GM19328 (cell line): ENCODE measurements at regions not wholly inside any gene's neighbourhood (a gene's known extent, or its start where the extent isn't known, plus 50 kb on each side); places are given as distances from the start of the nearest gene placed in this dataset.
"Not testable (repeated sequence)": the region's sequence is repeated elsewhere in the genome, so short reads cannot be mapped to it uniquely, and the experiment has no call there.

Experiments used
- ATAC-seq: cut with Tn5 transposase; IDR thresholded peaks from one replicate; pipeline ENCODE4 v1.9.1; 2021; ENCODE audit warnings: mild to moderate bottlenecking, moderate library complexity; ENCODE audit not compliant: unreplicated experiment

DNA sequence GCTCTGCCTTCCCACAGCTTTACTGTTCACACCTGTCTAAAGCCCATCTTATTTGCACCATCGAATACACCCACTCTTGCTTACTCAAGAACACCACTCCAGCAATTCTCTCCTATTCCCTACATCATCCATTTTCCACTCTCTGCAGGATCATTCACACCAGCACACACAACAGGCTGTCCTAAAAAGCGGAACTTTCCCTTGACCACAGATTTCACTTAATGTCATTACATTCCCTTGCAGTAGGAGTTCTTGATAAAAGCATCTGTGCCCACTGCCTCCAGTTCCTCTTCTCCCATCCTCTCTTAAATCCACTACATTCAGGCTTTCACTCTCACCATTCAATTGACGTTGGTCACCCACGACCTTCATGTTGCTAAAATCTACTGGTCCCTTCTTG lies 103.0 kb upstream of the PABPC3 start:
- not testable (repeated sequence) for ATAC-seq

DNA sequence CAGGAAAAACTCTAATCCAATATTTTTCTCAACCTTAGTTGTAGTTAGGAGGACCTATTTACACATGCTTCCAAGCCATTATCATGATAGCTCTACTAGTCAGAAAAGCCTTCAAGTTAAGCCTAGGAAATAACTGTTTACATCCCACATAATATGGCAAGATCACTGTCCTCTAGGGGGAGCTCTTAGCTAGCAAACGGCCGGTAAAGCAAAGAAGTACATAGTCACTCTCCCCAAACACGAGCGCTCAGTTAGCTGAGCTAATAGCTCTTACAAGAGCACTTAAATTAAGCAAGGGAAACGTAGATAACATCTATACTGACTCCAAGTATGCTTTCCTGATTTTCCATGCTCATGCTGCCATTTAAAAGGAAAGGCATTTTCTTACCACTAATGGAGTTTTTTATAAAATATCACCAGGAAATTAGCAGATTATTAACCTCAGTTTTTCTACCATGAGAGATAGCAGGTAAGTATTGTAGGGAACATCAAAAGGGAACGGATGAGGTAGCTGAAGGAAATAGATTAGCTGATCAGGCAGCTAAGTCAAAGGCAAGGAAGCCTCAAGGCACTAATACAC lies 100.6 kb upstream of the PABPC3 start:
- ATAC-seq = no peak

DNA sequence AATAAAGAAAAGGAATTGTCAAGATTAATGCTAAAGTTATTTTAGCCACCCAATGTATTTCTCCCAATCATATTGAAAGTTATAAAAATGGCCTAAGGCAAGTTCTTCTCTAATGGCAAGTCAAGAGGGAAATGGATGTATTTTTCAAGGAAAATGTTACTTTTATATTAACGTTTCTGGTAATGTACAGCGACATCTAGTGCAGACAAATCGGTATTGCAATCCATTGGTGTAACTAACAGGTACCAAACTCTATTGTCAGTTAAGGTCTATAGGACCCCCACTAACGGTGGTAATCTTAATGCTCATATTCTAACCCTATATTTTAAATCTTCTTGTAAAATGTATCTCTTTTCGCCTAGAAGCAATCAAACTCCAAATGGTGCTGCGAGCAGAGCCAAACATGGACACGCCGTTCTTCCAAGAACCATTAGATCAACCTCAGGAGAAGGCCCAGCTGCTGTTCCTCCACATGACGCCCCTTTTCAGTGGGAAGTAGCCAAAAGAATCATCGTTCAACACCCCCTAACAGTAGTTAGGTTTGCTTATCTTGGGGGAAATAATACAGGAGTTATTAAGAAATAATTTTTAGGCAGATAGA lies 98.5 kb upstream of the PABPC3 start:
- no peak for ATAC-seq

DNA sequence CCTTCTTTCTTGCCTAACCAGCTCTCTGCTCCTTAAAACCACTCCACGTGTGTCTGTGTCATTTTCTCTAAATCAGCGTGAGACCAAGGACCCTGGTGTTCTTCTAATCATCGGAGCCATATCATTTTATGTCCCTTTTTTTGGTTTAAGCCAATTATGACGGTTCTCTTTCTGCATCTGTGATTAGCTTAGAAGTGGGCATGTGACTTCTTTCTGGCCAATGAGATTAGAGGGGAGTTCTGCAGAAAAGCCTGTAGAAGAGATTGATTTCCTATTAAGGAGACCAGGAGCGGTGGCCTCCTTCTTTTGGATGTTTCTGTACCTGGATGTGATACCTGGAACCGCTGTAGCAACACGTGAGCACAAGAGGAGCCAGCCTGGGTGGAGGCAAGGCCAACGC lies 97.5 kb upstream of the PABPC3 start:
- no peak for ATAC-seq

DNA sequence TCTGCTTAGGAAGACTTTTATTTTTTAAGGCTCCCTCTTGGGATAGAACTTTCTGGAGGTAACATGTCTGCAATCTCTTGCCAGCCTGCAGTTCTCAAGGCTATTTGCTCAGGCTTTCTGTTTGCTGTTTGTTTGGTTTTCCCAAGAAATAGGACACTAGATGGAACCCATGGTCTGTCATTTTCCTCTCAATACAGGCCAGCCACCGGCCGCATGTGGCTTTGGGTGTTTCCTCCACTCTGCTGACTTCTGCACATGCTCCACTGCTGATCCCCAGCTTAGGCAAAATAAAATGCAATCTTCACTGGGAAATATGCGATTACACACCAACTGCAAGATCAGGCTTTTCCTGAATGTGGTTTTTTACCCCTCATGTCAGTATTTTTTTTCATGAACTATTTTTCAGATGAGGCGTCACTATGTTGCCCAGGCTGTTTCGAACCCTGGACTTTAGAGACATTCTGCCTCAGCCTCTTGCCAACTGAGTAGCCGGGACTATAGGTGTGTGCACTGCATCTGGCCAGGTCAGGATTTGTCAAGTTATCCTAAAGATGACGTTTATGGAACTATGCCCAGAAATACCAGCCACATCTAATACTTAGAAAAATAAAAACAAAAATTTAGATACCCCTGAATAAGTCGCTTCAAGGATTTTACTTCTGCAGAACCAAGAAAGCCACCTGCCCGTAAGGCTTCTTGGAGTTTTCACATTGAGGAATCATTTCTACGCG lies 94.3 kb upstream of the PABPC3 start:
- ATAC-seq = no peak

DNA sequence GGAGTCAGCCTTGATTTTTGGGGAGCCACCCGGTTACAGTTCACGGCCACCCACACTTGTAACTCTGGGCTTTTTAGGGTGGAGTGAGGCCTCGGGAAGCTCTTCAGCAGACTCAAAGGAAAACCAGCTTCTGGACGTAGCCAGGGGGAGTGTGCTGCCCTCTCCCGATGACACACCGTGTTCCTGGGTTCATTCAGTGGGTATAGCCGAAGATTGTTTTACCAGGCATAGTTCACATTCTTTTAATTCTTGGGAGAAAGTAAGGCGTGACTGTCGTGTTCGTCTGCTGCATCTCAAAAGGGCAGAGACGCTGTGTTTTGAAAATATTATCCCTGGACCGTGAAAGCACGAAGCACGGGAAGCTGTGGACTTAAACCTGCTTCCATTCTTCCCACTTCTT lies 93.6 kb upstream of the PABPC3 start:
- not testable (repeated sequence) for ATAC-seq

DNA sequence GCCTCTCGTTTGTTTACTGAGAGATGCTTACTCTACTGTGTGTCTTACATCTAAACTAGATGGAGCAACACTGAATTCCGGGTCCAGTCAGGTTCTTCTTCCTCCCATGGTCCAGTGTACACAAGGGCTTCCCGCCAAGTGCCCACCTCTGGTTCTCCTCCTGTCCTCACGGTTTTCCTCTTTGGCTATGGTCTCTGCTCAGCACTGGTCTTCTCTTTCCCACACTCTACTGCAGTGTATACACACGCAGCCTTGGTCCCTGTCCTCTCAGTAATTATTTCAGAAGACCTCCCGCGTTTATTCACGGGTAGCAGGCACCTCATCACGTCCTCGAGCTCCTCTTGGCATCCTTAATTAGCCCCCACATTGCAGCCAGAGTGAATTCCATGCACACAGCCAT lies 91.4 kb upstream of the PABPC3 start:
- ATAC-seq = not testable (repeated sequence)

DNA sequence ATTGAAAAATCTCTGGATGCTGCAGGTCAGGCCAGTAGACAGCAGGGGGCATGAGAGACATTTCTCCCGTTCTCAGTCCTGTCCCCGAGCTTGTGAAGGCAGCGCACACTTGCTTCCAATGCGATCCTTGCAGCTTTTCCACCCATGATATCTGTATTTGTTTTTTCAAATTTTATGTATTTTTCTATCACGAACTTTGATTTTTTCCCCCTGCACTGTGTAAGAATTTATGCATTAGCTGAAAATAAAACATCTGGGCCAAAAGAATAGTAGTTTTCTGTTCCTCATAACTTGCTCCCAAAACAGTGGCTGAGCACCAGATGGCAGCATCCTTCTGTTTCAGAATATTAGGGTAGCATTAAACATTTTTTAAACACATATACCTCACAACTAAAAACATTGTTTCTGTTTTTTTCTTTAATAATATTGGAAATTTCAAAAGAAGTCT lies 90.9 kb upstream of the PABPC3 start:
- not testable (repeated sequence) for ATAC-seq

DNA sequence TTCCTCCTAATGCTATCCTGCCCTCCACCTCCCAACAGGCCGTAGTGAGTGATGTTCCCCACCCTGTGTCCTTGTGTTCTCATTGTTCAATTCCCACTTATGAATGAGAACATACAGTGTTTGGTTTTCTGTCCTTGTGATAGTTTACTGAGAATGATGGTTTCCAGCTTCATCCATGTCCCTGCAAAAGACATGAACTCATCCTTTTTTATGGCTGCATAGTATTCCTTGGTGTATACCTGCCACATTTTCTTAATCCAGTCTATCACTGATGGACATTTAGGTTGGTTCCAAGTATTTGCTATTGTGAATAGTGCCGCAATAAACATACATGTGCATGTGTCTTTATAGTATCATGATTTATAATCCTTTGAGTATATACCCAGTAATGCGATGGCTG lies 88.5 kb upstream of the PABPC3 start:
- not testable (repeated sequence) for ATAC-seq

GRCh38 chr13:25014398-25014973 lies 81.5 kb upstream of the PABPC3 start:
- not testable (repeated sequence) for ATAC-seq

DNA sequence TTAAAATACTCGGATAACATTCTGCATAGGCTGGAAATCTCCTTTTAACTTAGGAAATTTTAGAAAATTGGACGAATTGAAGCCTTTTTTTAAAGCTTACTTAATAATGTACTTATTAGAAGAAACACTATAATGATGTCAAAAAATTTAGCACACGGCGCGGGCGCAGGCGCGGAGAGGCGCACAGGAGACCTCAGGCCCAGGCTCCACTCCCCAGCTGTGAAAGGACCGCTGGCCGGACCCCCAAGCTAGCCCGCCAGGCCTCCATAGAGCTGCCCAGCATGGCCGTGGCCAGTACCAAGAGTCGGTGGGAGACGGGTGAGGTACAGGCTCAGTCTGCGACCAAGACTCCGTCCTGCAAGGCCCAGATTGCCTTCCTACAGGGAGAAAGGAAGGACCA lies 78.8 kb upstream of the PABPC3 start:
- not testable (repeated sequence) for ATAC-seq

DNA sequence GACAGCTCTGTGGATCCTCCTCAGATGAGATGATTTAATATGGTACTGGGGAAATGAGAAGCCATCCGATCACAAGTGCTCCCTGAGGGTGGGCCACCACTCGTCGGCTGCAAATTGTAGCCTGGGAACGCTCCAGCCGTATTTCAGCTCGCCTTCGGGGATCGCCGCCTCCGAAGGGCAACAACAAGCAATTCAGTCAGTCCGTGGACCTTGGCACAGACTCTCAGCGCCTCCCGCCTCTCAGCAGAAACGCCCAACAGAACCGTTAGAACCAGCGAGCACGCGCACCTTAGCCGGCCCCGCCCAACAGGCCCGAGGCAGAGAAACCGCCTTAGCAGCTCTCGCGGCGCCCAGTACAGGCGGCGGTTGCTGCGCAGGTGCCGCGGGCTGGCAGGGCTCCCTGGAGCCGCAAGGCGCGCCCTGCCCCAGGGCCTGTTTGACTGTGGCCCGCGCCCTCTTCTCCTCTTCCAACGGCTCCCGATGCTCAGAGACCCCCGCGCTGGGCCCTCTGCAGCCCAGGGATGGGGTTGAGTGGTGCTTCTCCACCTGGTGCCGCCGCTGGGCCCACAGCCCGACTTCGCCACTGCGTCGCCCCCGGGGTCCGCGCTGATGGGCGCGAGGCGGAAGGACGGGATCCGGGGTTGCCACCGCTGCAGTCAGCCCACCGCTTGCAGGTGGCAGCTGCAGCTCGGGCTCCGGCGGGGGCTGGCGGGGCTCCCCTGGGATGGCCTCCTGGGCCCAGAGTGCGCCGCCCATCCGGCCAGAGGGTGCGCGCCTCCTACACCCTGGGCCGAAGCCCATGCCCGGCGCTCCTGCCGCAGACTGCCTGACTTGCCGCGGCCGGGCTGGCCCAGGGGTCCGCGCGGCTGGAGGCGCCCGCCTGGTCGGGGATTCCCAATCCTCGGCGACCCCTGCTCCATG lies 77.9 kb upstream of the PABPC3 start:
- ATAC-seq = not testable (repeated sequence)

- no peak for ATAC-seq
Measured at GRCh38 chr13:25018729-25019115, 77.2 kb upstream of the PABPC3 start.

DNA sequence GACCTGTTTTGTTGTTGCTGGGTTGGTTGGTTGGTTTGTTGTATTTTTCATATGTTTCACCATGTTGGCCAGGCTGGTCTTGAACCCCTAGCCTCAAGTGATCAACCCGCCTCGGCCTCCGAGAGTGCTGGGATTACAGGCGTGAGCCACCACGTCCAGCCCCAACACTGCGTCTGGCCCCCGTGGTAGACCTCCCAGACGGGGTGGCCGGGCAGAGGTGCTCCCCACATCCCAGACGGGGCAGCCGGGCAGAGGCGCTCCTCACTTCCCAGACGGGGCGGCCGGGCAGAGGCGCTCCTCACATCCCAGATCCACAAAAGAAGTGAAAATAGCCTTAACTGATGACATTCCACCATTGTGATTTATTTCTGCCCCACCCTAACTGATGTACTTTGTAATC lies 76.2 kb upstream of the PABPC3 start:
- not testable (repeated sequence) for ATAC-seq

GRCh38 chr13:25024175-25024574 lies 71.8 kb upstream of the PABPC3 start:
- no peak for ATAC-seq

DNA sequence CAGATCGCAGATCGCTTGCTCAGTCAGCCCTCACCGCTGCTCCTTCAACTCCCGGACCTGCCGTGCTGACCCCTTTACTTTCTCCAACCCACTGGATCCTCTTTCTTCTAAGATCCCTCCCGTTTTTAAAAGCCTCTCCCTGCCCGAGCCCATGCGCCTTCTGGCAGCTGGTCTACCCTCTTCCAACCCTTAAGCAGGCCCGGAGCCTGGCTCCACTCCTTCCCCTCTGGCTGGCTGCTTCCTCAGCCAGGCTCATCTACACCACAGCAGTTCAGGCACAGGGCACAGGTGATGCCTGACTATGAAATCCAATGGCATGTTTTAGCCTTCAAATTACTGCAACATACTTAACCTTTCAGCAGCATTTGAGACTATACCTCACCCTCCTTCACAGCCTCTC lies 63.8 kb upstream of the PABPC3 start:
- ATAC-seq = no peak

- ATAC-seq = no peak
Measured at GRCh38 chr13:25034173-25034572, 61.8 kb upstream of the PABPC3 start.

- peak; percentile 51 for ATAC-seq
Measured at GRCh38 chr13:25037057-25037813, 58.7 kb upstream of the PABPC3 start.

DNA sequence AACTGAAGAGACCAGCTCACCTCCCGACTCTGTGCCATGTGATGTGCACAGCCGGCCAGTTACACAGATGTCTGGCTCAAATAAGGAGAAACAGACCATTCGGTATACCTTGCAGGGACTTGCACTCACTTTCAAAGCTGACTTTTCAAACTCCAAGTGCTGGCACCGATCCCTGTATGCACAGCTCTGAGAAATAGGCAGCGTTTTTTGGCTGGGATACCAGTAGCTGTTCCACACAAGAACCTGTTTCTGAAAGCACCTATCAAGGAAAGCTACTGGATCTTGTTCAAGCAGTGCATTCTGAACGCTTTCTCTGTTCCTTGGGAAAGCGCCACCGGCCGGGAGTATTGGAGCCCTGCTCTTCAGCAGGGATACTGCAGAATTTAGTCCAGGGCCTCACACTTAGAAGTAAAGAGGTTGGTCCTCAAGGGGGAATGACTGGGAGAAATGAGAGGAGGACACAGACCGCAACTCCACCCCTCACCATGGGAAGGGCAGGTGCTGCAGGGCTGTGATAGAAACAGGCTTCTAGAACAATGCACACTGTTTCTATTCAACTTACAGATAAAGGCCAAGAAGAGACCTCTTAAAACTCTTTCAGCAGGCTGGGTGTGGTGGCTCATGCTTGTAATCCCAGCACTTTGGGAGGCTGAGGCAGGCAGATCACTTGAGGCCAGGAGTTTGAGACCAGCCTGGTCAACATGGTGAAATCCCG lies 53.6 kb upstream of the PABPC3 start:
- ATAC-seq = no peak

DNA sequence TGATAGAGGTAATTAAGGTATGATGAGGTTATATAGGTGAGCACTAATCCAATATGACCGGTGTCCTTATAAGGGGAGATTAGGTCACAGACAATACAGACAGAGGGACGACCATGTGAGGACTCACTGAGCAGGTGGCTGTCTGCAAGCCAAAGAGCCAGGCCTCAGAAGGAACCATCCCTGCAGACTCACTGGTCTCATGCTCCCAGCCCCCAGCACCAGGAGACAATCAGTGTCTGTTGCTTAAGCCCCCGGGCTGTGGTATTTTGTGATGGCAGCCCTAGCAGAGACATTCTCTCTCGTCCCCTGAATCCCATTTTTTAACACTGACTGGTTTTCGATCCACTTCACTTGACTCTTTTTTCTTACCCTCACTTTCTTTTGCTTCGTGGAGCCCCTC lies 51.9 kb upstream of the PABPC3 start:
- no peak for ATAC-seq
